Embryonic facial prominence (tissue), 1 donor: ENCODE measurements at regions not wholly inside any gene's neighbourhood (a gene's known extent, or its start where the extent isn't known, plus 50 kb on each side); places are given as distances from the start of the nearest gene placed in this dataset.

Experiments used
- DNase-seq: peaks from one replicate; pipeline ENCODE4 v3.0.0-alpha.2; 2016; ENCODE audit errors: extremely low spot score

DNA sequence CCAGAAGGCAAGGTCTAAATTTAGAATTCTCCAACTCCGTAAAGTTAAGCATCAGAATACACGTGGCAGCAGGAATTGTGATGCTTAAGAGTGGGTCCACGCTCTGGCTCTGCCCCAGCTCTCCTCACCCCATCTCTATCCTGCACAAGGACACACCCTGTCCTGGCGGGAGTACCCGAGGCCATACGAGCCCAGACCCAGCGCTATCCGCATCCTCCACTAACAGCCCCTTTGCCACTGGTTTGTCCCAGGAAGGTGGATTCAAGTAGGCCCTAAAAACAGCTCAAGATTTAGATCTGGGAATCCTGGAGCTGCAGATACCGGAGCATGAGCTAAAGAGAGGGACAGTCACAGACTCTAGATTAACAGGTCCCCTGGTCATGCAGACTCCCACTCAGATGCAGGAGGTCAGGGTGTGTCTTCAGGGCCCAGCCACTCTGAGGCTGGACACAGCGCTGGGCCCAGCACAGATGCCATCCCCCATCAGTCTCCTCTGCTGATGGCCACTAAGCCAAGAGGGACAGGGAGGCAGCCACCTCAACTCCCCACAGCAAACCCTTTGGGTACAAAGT is 393.3 kb downstream of the NPHP4 start:
- DNase-seq = no peak

DNA sequence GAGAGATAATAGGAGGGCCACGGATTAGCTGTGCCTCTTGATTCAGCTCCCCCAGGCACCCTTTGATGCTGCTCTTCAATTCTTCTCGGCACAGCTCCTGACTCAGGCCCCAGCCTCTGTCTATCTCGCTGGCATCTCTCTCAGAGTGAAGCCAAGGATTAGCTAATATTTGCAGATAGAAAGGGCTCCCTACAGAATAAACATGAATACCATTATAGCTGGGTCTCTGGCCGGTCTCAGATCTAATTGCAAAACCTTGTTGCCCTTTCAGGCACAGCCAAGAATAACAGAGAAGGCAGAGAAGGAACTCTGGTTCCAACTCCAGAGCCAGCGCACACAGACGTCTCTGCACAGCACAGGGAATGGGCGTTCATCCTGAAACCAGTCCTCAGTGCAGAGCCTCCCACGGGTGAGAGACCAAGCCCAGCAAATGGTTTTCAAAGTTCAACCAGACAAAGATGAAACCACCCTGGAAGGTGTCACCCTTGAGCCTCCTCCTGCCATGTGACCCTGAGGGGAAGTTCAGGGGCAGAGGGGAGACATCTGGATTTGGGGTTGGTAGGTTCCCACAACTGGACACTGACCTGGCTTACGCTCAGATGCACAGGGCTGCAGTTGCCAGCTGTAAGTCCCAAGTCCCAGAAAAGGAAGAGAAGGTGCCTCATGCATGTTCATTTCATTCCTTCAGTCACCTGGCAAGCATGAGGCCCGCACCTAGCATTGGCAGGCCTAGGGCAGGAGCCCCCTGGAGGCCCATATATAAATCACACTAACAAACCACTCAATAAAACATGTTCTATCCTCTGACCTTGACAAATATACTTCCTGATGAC is 394.0 kb downstream of the NPHP4 start:
- DNase-seq = no peak

DNA sequence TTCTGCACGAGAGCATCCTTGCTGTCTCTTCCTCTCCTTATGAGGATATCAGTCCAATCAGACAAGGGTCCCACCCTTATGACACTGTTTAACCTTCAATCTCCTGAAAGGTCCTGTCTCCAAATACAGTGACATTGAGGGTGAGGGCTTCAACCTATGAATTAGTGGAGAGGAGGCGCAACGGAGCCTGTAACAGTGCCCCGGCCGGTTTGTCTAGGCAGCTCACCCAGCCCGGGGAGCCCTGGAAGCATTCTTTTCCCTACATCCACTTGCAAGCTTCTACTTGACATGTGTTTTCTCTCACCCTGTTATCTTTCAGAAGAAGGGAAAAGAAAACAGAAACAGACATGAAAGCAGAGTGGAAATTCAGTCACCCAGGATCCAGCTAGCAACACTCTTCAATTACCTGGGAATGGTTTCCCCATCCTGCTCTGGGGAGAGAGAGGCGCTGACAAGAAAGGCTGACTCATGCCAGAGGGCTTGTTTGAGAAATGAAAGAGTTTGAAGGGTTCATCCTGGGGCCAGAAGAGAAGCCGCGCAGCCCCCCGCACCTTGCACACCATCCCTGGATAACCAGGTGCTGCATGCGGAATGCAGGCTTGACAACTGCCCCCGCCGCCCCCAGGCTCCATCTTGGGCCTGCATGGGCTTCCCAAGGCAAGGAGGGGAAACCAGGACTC is 394.9 kb downstream of the NPHP4 start:
- DNase-seq = no peak

DNA sequence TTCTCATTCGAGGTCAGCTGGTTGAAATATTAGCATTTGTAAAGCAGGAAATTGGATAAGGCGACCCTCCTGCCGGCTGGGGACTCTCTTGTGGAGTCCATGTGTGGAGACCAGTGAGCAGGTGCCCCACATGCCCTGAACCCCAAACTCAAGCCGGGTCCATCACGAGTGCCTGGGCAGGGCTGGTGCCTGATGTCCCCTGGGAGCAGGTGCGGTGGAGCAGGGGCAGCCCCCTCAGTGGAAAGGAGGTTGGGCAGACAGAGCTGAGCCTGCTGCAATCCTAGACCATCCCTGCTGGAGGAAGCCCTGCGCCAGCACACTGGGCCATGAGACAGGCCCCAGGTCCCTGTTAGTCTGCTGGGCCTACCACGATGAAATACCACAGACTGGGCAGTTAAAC is 395.6 kb downstream of the NPHP4 start:
- no peak for DNase-seq

- DNase-seq = no peak
Observed at GRCh38 chr1:5595531-5596170, 396.6 kb downstream of the NPHP4 start.

- DNase-seq = no peak
Observed at GRCh38 chr1:5594056-5594956, 397.9 kb downstream of the NPHP4 start.

- DNase-seq = no peak
Observed at GRCh38 chr1:5590717-5591116, 401.5 kb downstream of the NPHP4 start.

GRCh38 chr1:5586629-5587028 is 405.6 kb downstream of the NPHP4 start:
- DNase-seq = no peak

DNA sequence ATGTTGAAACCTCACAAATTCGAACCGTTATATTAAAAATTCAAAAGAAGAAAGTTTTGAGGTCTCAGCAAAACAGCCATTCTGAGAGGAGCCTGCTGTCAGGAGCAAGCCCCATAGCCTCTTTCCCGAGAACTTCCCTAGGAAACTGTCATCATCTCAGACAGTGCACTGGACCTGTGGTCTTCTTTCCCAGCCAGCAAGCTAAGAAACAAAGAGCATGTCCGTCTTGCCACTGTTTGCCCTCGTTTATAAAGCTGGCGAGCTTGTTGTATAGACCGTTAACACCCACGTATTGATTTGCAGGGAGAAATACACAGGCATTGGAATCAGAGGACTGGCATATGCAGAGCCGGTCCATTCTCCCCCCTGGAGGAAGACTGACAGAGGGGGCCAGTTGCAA is 407.0 kb downstream of the NPHP4 start:
- no peak for DNase-seq

- no peak for DNase-seq
Observed at GRCh38 chr1:5580926-5581325, 411.3 kb downstream of the NPHP4 start.

- DNase-seq = no peak
Observed at GRCh38 chr1:5579966-5580365, 412.3 kb downstream of the NPHP4 start.

DNA sequence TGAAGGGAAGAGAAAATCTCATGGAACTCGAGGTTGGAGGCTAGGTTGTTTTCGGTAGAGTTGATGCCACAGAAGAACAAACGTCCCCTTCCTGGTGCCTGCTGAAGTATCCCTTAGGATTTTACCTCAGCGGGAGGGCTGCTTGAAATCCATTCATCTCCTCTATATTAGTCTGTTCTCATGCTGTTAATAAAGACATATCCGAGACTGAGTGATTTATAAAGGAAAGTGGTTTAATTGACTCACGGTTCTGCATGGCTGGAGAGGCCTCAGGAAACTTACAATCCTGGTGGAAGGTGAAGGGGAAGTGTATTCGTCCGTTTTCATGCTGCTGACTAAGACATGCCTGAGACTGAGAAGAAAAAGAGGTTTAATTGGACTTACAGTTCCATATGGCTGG is 413.5 kb downstream of the NPHP4 start:
- no peak for DNase-seq

- DNase-seq = no peak
Observed at GRCh38 chr1:5577255-5578040, 414.8 kb downstream of the NPHP4 start.

DNA sequence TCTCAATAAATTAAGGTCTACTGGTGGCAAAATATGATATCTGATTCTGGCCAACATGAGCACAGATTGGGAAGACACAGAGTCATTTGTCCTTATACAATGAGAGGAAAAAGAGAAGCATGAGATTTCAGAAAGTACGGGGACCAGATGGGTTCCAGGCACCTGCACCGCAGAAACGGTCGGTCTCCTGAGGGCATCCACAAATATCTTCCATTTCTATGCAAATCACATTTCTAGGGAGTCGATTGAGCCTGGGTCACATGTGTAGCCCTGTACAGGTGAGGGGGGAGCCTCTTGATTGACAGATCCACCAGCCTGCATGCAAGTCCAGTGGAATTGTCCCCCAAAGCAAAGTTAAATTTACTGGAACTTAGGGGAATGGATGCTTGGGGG is 415.6 kb downstream of the NPHP4 start:
- no peak for DNase-seq

- no peak for DNase-seq
Observed at GRCh38 chr1:5576011-5576672, 416.1 kb downstream of the NPHP4 start.

- no peak for DNase-seq
Observed at GRCh38 chr1:5575396-5575940, 416.8 kb downstream of the NPHP4 start.

- no peak for DNase-seq
Observed at GRCh38 chr1:5574641-5575040, 417.6 kb downstream of the NPHP4 start.

GRCh38 chr1:5572794-5573193 is 419.4 kb downstream of the NPHP4 start:
- DNase-seq = no peak

GRCh38 chr1:5571861-5572401 is 420.3 kb downstream of the NPHP4 start:
- no peak for DNase-seq

- no peak for DNase-seq
Observed at GRCh38 chr1:5571438-5571837, 420.8 kb downstream of the NPHP4 start.
